ENCODE measurements at regions not wholly inside any gene's neighbourhood (a gene's known extent, or its start where the extent isn't known, plus 50 kb on each side); places are given as distances from the start of the nearest gene placed in this dataset.

GRCh38 chr7:17608114-17608833 is 309.8 kb downstream of the AHR start:
- H3K9me2 ChIP-seq (ENCODE audit: insufficient read depth, low read length) = no peaks in the 10 kb centered on the region
- H3K9ac ChIP-seq (ENCODE audit: low read length) = no peak overlapping the region
- no peaks in the 10 kb centered on the region for H3F3A ChIP-seq (ENCODE audit: insufficient read depth, low read length, poor library complexity, severe bottlenecking)
- H3K79me2 ChIP-seq (replicated peaks; ENCODE audit: insufficient read depth, low read length) = no peaks in the 10 kb centered on the region
- no peak overlapping the region for H3K27ac ChIP-seq (ENCODE audit: low read length)
- no peaks in the 10 kb centered on the region for H3K9me3 ChIP-seq (ENCODE audit: low read length)
- H4K20me1 ChIP-seq (ENCODE audit: insufficient read depth) = no peaks in the 10 kb centered on the region
- no peaks in the 10 kb centered on the region for H3K36me3 ChIP-seq (ENCODE audit: insufficient read depth, low read length)
- TF ChIP-seq RAD21 (conservative IDR thresholded peaks at IDR 0.05) (no peak), TAF1 (IDR thresholded peaks at IDR 0.05; ENCODE audit: low read depth) (no peak), EZH2 (IDR thresholded peaks at IDR 0.05; ENCODE audit: borderline replicate concordance, insufficient read depth, low read length, poor library complexity, severe bottlenecking) (no peak), MXI1 (conservative IDR thresholded peaks at IDR 0.05; ENCODE audit: poor library complexity, severe bottlenecking) (no peak), EP300 (conservative IDR thresholded peaks at IDR 0.05; ENCODE audit: poor library complexity, severe bottlenecking) (no peak), SMC3 (conservative IDR thresholded peaks at IDR 0.05; ENCODE audit: poor library complexity) (no peak), CTCF (IDR thresholded peaks at IDR 0.05; ENCODE audit: poor library complexity, severe bottlenecking) (no peak), REST (IDR thresholded peaks at IDR 0.05; ENCODE audit: borderline replicate concordance) (no peak), POLR2AphosphoS5 (IDR thresholded peaks at IDR 0.05) (no peak)
- H3K4me2 ChIP-seq (ENCODE audit: low read length) = no peak overlapping the region
- H3K4me3 ChIP-seq (ENCODE audit: low read length) = no peak overlapping the region
- H3K27me3 ChIP-seq (ENCODE audit: insufficient read depth, low read depth, low read length) = no peaks in the 10 kb centered on the region
- H2AFZ ChIP-seq (ENCODE audit: low read depth, low read length) = no peak overlapping the region

- Histone ChIP-seq H3K36me3 (ENCODE audit: insufficient read depth, low read length) (no peaks in the 10 kb centered on the region), H3K27ac (ENCODE audit: low read length) (no peak overlapping the region), H3K79me2 (replicated peaks; ENCODE audit: insufficient read depth, low read length) (no peaks in the 10 kb centered on the region), H3F3A (ENCODE audit: insufficient read depth, low read length, poor library complexity, severe bottlenecking) (no peaks in the 10 kb centered on the region), H3K9ac (ENCODE audit: low read length) (no peak overlapping the region), H3K4me2 (ENCODE audit: low read length) (no peak overlapping the region), H3K9me2 (ENCODE audit: insufficient read depth, low read length) (no peaks in the 10 kb centered on the region), H2AFZ (ENCODE audit: low read depth, low read length) (no peak overlapping the region), H3K4me3 (ENCODE audit: low read length) (no peak overlapping the region), H3K9me3 (ENCODE audit: low read length) (no peaks in the 10 kb centered on the region), H3K27me3 (ENCODE audit: insufficient read depth, low read depth, low read length) (no peaks in the 10 kb centered on the region), H4K20me1 (ENCODE audit: insufficient read depth) (no peaks in the 10 kb centered on the region)
- TF ChIP-seq REST (IDR thresholded peaks at IDR 0.05; ENCODE audit: borderline replicate concordance) (no peak), EP300 (conservative IDR thresholded peaks at IDR 0.05; ENCODE audit: poor library complexity, severe bottlenecking) (no peak), EZH2 (IDR thresholded peaks at IDR 0.05; ENCODE audit: borderline replicate concordance, insufficient read depth, low read length, poor library complexity, severe bottlenecking) (no peak), RAD21 (conservative IDR thresholded peaks at IDR 0.05) (no peak), SMC3 (conservative IDR thresholded peaks at IDR 0.05; ENCODE audit: poor library complexity) (no peak), CTCF (IDR thresholded peaks at IDR 0.05; ENCODE audit: poor library complexity, severe bottlenecking) (no peak), POLR2AphosphoS5 (IDR thresholded peaks at IDR 0.05) (no peak), TAF1 (IDR thresholded peaks at IDR 0.05; ENCODE audit: low read depth) (no peak), MXI1 (conservative IDR thresholded peaks at IDR 0.05; ENCODE audit: poor library complexity, severe bottlenecking) (no peak)
These were observed 313.2 kb downstream of the AHR start for GRCh38 chr7:17611611-17612010.
